SU-DHL-6 (cell line): ENCODE measurements at regions not wholly inside any gene's neighbourhood (a gene's known extent, or its start where the extent isn't known, plus 50 kb on each side); places are given as distances from the start of the nearest gene placed in this dataset.

ENCODE experiments used
- H2AFZ ChIP-seq: fragments of 200-600 bp; sonication (generic); 2 replicates; pipeline ENCODE4 v1.6.1; 2014; ENCODE audit warnings: low read depth, mild to moderate bottlenecking, moderate library complexity, mixed read lengths, antibody characterized with exemption, low read length; ENCODE audit not compliant: severe bottlenecking
- H3F3A ChIP-seq: fragments of 200-600 bp; shearing (Covaris generic); 2 replicates; pipeline ENCODE4 v1.6.0; 2016; ENCODE audit warnings: antibody characterized with exemption, mild to moderate bottlenecking; ENCODE audit not compliant: insufficient read depth
- H3K27ac ChIP-seq: fragments of 200-600 bp; sonication (generic); 2 replicates; pipeline ENCODE4 v1.5.1; 2016; ENCODE audit warnings: low read depth, mild to moderate bottlenecking, low read length, moderate library complexity, mixed read lengths
- H3K27me3 ChIP-seq: fragments of 200-600 bp; sonication (generic), shearing (Covaris generic); 2 replicates; pipeline ENCODE4 v1.6.0; 2014; ENCODE audit warnings: mild to moderate bottlenecking, low read length
- H3K36me3 ChIP-seq: fragments of 200-600 bp; sonication (generic); 2 replicates; pipeline ENCODE4 v1.6.1; 2014; ENCODE audit warnings: mild to moderate bottlenecking, low read length, mixed read lengths
- H3K4me2 ChIP-seq: fragments of 300-600, 200-600 bp; shearing (Covaris generic), sonication (generic); 2 replicates; pipeline ENCODE4 v1.6.0; 2014; ENCODE audit warnings: low read length, low read depth, mild to moderate bottlenecking; ENCODE audit not compliant: poor library complexity, severe bottlenecking
- H3K4me3 ChIP-seq: fragments of 200-600 bp; sonication (generic); 2 replicates; pipeline ENCODE4 v1.5.1; 2014; ENCODE audit warnings: antibody characterized with exemption, low read length, mild to moderate bottlenecking, mixed read lengths; ENCODE audit not compliant: insufficient read depth, poor library complexity, severe bottlenecking
- H3K79me2 ChIP-seq: fragments of 200-600 bp; sonication (generic); 2 replicates; pipeline ENCODE4 v1.6.1; 2014; ENCODE audit warnings: mild to moderate bottlenecking, low read length, moderate library complexity; ENCODE audit not compliant: insufficient read depth
- H3K9ac ChIP-seq: fragments of 200-600 bp; sonication (generic); 2 replicates; pipeline ENCODE4 v1.7.0; 2014; ENCODE audit warnings: mild to moderate bottlenecking, low read length
- H3K9me2 ChIP-seq: fragments of 200-600 bp; sonication (generic); replicated peaks from 2 replicates; pipeline ENCODE4 v1.6.1; 2014; ENCODE audit warnings: low read length; ENCODE audit not compliant: insufficient read depth
- H3K9me3 ChIP-seq: fragments of 200-600 bp; sonication (generic); 2 replicates; pipeline ENCODE4 v1.6.1; 2014; ENCODE audit warnings: low read length, mixed read lengths; ENCODE audit not compliant: insufficient read depth
- H4K20me1 ChIP-seq: fragments of 200-600 bp; sonication (generic); 2 replicates; pipeline ENCODE4 v1.6.1; 2014; ENCODE audit warnings: low read depth, mild to moderate bottlenecking, antibody characterized with exemption, low read length, moderate library complexity, mixed read lengths
- EZH2phosphoT487 ChIP-seq: fragments of 200-600 bp; sonication (generic), shearing (Covaris generic); conservative IDR thresholded peaks from 2 replicates; pipeline ENCODE4 v1.6.1; 2018; ENCODE audit warnings: mild to moderate bottlenecking, antibody characterized with exemption, low read length, moderate library complexity, mixed read lengths
- TF ChIP-seq, protein P1 (sequence below): fragments of 200-600 bp; sonication (generic); IDR thresholded peaks from one replicate; pipeline ENCODE4 v1.5.1; 2017; ENCODE audit warnings: antibody characterized with exemption, mild to moderate bottlenecking, low read length, moderate library complexity; ENCODE audit not compliant: insufficient read depth, poor library complexity, severe bottlenecking

DNA sequence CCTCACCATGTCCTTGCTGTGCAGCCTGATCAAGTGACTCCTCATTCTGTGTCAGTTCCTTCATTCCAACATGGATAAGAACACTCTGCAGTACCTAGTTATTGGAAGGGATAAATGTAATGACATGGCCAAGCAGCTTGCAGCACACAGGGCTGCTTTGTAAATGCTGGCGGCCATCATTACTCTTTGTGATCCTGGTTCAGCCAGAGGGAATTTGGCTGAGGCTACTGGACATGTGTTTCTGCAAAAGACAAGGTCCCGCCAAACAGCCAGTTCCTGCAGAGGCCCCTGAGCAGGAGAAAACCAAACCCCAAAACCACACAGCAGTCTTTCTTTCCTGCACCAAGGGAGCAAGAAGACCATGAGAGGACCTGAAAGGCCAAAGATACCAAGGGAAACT lies 495.8 kb downstream of the AJAP1 start:
- Histone ChIP-seq H3K9me2 (no peaks in the 10 kb centered on the region), H4K20me1 (no peaks in the 10 kb centered on the region), H2AFZ (no peak overlapping the region), H3K4me3 (no peak overlapping the region), H3K9ac (no peak overlapping the region), H3K27me3 (no peaks in the 10 kb centered on the region), H3K4me2 (no peak overlapping the region), H3K27ac (no peak overlapping the region), H3K36me3 (no peaks in the 10 kb centered on the region), H3K9me3 (no peaks in the 10 kb centered on the region), H3K79me2 (no peaks in the 10 kb centered on the region), H3F3A (no peaks in the 10 kb centered on the region)
- TF ChIP-seq, protein P1, sequence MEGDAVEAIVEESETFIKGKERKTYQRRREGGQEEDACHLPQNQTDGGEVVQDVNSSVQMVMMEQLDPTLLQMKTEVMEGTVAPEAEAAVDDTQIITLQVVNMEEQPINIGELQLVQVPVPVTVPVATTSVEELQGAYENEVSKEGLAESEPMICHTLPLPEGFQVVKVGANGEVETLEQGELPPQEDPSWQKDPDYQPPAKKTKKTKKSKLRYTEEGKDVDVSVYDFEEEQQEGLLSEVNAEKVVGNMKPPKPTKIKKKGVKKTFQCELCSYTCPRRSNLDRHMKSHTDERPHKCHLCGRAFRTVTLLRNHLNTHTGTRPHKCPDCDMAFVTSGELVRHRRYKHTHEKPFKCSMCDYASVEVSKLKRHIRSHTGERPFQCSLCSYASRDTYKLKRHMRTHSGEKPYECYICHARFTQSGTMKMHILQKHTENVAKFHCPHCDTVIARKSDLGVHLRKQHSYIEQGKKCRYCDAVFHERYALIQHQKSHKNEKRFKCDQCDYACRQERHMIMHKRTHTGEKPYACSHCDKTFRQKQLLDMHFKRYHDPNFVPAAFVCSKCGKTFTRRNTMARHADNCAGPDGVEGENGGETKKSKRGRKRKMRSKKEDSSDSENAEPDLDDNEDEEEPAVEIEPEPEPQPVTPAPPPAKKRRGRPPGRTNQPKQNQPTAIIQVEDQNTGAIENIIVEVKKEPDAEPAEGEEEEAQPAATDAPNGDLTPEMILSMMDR = no peak
- TF ChIP-seq EZH2phosphoT487 = no peak

DNA sequence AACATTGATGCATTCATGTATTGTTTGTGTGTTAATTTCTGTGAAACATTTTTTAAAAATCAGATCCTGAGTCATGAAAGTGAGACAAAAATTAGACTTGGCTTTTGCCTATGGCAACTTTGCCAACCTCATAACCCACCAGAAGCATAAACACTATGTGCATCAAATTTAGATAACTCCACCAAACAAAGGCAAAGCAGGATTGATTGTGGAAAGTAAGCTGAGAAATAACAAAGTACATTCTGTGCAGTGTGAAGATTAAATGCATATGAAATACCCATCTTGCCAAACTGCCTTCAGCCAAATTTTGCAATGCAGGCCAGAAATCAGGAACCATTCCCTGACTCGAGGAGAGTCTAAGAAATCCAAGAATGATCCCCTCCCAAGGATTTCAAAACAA lies 493.4 kb downstream of the AJAP1 start:
- Histone ChIP-seq H4K20me1 (no peaks in the 10 kb centered on the region), H2AFZ (no peak overlapping the region), H3K4me2 (no peak overlapping the region), H3K9me2 (no peaks in the 10 kb centered on the region), H3K79me2 (no peaks in the 10 kb centered on the region), H3F3A (no peaks in the 10 kb centered on the region), H3K9me3 (no peaks in the 10 kb centered on the region), H3K36me3 (no peaks in the 10 kb centered on the region), H3K27ac (no peak overlapping the region), H3K27me3 (no peaks in the 10 kb centered on the region), H3K9ac (no peak overlapping the region), H3K4me3 (no peak overlapping the region)
- no peak for TF ChIP-seq EZH2phosphoT487
- TF ChIP-seq, protein P1 = no peak

DNA sequence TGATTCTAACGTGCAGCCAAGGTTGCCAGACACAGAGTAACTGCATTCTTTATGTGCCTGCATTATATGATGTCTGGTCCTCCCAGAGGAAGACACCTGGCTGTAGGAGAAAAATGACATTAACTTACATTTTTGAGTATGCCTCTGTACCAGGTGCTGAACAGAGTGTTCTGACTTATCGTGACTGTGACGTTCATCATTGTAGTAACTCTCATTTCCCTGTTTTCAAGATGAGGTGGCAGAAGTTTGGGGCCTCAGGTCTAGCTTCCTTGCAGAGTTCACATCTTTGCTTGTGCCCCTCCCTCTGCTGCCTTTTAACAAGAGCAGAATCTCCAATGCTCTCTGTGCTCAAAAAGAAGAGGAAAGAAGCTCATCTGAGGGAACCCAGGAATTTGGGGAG lies 488.0 kb downstream of the AJAP1 start:
- H3K27ac ChIP-seq = no peak overlapping the region
- H4K20me1 ChIP-seq = no peaks in the 10 kb centered on the region
- TF ChIP-seq EZH2phosphoT487 = no peak
- TF ChIP-seq, protein P1 = no peak
- no peak overlapping the region for H2AFZ ChIP-seq
- H3F3A ChIP-seq = no peaks in the 10 kb centered on the region
- no peaks in the 10 kb centered on the region for H3K79me2 ChIP-seq
- H3K4me3 ChIP-seq = no peak overlapping the region
- H3K36me3 ChIP-seq = no peaks in the 10 kb centered on the region
- H3K4me2 ChIP-seq = no peak overlapping the region
- H3K9me2 ChIP-seq = no peaks in the 10 kb centered on the region
- H3K9me3 ChIP-seq = no peaks in the 10 kb centered on the region
- H3K9ac ChIP-seq = no peak overlapping the region
- no peaks in the 10 kb centered on the region for H3K27me3 ChIP-seq

- no peak for TF ChIP-seq EZH2phosphoT487
- TF ChIP-seq, protein P1 = no peak
- no peak overlapping the region for H2AFZ ChIP-seq
- H3K36me3 ChIP-seq = no peaks in the 10 kb centered on the region
- H3K9me2 ChIP-seq = no peaks in the 10 kb centered on the region
- H3K4me3 ChIP-seq = no peak overlapping the region
- no peak overlapping the region for H3K4me2 ChIP-seq
- H3K27me3 ChIP-seq = no peaks in the 10 kb centered on the region
- H3K27ac ChIP-seq = no peak overlapping the region
- H3K9ac ChIP-seq = no peak overlapping the region
- no peaks in the 10 kb centered on the region for H4K20me1 ChIP-seq
- no peaks in the 10 kb centered on the region for H3F3A ChIP-seq
- no peaks in the 10 kb centered on the region for H3K79me2 ChIP-seq
- H3K9me3 ChIP-seq = no peaks in the 10 kb centered on the region
These were observed 487.3 kb downstream of the AJAP1 start for GRCh38 chr1:5141750-5142149.
